ENCODE measurements at regions not wholly inside any gene's neighbourhood (a gene's known extent, or its start where the extent isn't known, plus 50 kb on each side); places are given as distances from the start of the nearest gene placed in this dataset.

DNA sequence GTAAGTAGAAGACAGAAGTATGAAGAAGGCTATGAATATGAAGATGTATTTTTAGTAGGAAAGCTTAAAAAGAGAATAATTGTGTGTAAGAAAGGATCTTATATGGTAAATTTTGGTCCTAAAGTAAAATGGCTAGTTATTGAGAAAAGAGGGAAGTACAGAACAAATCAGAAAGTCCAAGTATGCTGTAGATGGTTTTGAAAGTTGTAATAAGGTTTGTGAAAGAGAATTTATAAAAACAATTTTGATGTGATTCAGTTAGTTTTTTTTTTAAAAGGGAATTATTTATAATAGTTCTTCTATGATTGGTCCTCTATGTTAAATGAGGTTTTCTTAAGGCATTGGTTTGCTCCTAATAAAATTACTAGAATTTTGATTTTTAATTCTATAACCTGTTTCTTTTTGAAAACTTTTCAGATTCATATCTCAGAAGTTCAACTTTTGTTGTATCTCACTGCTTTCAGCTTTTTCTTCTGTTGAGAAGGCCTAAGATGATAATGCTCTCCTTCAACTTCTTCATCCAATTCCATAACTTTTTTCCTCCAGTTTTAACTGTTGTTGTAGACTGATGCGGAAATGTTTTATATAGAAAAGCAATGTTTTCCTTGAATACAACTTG, 322.7 kb downstream of the NOL4 start:
- H2AFZ ChIP-seq (ENCODE audit: low read length), result no peak overlapping the region

DNA sequence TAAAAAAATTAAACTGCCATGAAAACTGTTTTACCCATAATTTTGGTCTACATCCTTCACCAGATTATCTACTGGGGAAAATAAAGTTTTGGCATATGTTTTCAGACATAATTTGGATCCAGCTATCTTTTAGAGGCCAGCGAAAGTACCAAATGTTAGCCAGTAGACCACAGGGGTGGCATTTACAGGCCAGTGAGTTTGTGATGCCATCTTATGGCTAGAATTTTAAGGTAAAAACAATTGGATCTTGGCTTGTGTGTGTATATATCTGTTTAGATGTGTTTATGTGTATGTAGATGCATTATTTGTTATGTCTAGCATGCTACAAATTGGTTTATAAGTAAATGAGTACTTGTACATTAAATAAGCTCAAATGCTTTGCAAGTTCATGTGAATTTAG, 322.6 kb downstream of the ASXL3 start:
- H3F3A ChIP-seq (ENCODE audit: insufficient read depth, low read length), result no peaks in the 10 kb centered on the region
- no peak overlapping the region for H3K27ac ChIP-seq (ENCODE audit: low read length)
- no peaks in the 10 kb centered on the region for H3K9me2 ChIP-seq (replicated peaks; ENCODE audit: insufficient read depth, low read length)
- no peaks in the 10 kb centered on the region for H3K36me3 ChIP-seq (replicated peaks; ENCODE audit: insufficient read depth, low read length)
- no peak overlapping the region for H2AFZ ChIP-seq (ENCODE audit: low read length)
- no peak overlapping the region for H3K9ac ChIP-seq (ENCODE audit: low read length)
- H4K20me1 ChIP-seq (ENCODE audit: insufficient read depth, low read length), result no peaks in the 10 kb centered on the region
- TF ChIP-seq EZH2 (optimal IDR thresholded peaks at IDR 0.05; ENCODE audit: low read depth, low read length) (no peak), EZH2phosphoT487 (IDR thresholded peaks at IDR 0.05; ENCODE audit: low read length) (no peak)
- TF ChIP-seq, protein P1, sequence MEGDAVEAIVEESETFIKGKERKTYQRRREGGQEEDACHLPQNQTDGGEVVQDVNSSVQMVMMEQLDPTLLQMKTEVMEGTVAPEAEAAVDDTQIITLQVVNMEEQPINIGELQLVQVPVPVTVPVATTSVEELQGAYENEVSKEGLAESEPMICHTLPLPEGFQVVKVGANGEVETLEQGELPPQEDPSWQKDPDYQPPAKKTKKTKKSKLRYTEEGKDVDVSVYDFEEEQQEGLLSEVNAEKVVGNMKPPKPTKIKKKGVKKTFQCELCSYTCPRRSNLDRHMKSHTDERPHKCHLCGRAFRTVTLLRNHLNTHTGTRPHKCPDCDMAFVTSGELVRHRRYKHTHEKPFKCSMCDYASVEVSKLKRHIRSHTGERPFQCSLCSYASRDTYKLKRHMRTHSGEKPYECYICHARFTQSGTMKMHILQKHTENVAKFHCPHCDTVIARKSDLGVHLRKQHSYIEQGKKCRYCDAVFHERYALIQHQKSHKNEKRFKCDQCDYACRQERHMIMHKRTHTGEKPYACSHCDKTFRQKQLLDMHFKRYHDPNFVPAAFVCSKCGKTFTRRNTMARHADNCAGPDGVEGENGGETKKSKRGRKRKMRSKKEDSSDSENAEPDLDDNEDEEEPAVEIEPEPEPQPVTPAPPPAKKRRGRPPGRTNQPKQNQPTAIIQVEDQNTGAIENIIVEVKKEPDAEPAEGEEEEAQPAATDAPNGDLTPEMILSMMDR (IDR thresholded peaks at IDR 0.05; ENCODE audit: low read length), result no peak
- no peak overlapping the region for H3K4me3 ChIP-seq (ENCODE audit: low read length)
- no peak overlapping the region for H3K4me2 ChIP-seq (ENCODE audit: low read depth, low read length)
- H3K4me1 ChIP-seq (ENCODE audit: low read length), result no peaks in the 10 kb centered on the region
- H3K9me3 ChIP-seq (replicated peaks; ENCODE audit: insufficient read depth, low read length), result no peaks in the 10 kb centered on the region
- DNase-seq, result no peak
- H3K79me2 ChIP-seq (ENCODE audit: low read length), result no peaks in the 10 kb centered on the region
- H3K27me3 ChIP-seq (replicated peaks; ENCODE audit: insufficient read depth, low read length), result no peaks in the 10 kb centered on the region

More for the DNA sequence above, 322.7 kb downstream of the NOL4 start:
- no peaks in the 10 kb centered on the region for H3K36me3 ChIP-seq (replicated peaks; ENCODE audit: insufficient read depth, low read length)
- H3K9me2 ChIP-seq (replicated peaks; ENCODE audit: insufficient read depth, low read length), result no peaks in the 10 kb centered on the region
- H3K9me3 ChIP-seq (replicated peaks; ENCODE audit: insufficient read depth, low read length), result no peaks in the 10 kb centered on the region
- no peak overlapping the region for H3K9ac ChIP-seq (ENCODE audit: low read length)
- H3K4me3 ChIP-seq (ENCODE audit: low read length), result no peak overlapping the region
- no peaks in the 10 kb centered on the region for H3K79me2 ChIP-seq (ENCODE audit: low read length)
- no peak overlapping the region for H3K4me2 ChIP-seq (ENCODE audit: low read depth, low read length)
- no peak for DNase-seq
- H3K4me1 ChIP-seq (ENCODE audit: low read length), result no peaks in the 10 kb centered on the region
- no peaks in the 10 kb centered on the region for H3K27me3 ChIP-seq (replicated peaks; ENCODE audit: insufficient read depth, low read length)
- no peak for TF ChIP-seq EZH2phosphoT487 (IDR thresholded peaks at IDR 0.05; ENCODE audit: low read length)
- TF ChIP-seq, protein P1 (IDR thresholded peaks at IDR 0.05; ENCODE audit: low read length), result no peak
- no peak for TF ChIP-seq EZH2 (optimal IDR thresholded peaks at IDR 0.05; ENCODE audit: low read depth, low read length)
- H3F3A ChIP-seq (ENCODE audit: insufficient read depth, low read length), result no peaks in the 10 kb centered on the region
- no peaks in the 10 kb centered on the region for H4K20me1 ChIP-seq (ENCODE audit: insufficient read depth, low read length)
- H3K27ac ChIP-seq (ENCODE audit: low read length), result no peak overlapping the region

DNA sequence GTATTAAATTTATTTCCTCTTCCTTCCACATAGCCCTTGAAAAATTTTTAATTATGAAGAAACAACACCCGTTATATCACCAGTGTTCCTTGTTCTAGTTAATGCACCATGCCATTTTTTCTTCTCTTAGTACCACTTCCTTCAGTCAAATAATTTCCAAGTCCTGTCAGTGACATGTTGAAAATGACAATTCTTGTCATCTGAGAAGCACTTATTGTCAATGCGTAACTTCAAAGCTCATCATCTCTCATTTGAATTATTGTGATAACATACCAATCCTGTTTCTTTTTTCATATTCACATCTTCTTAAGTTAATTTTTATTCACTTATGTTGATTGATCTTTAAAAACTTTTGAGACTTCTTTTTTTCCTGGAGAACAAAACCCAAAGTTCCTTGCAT, 320.4 kb downstream of the ASXL3 start:
- Histone ChIP-seq H3F3A (ENCODE audit: insufficient read depth, low read length) (no peaks in the 10 kb centered on the region), H3K27ac (ENCODE audit: low read length) (no peak overlapping the region), H4K20me1 (ENCODE audit: insufficient read depth, low read length) (no peaks in the 10 kb centered on the region), H3K79me2 (ENCODE audit: low read length) (no peaks in the 10 kb centered on the region), H3K9ac (ENCODE audit: low read length) (no peak overlapping the region), H3K4me3 (ENCODE audit: low read length) (no peak overlapping the region), H3K27me3 (replicated peaks; ENCODE audit: insufficient read depth, low read length) (no peaks in the 10 kb centered on the region), H3K4me1 (ENCODE audit: low read length) (no peaks in the 10 kb centered on the region), H3K9me2 (replicated peaks; ENCODE audit: insufficient read depth, low read length) (no peaks in the 10 kb centered on the region), H3K36me3 (replicated peaks; ENCODE audit: insufficient read depth, low read length) (no peaks in the 10 kb centered on the region), H3K9me3 (replicated peaks; ENCODE audit: insufficient read depth, low read length) (no peaks in the 10 kb centered on the region), H3K4me2 (ENCODE audit: low read depth, low read length) (no peak overlapping the region), H2AFZ (ENCODE audit: low read length) (no peak overlapping the region)
- DNase-seq, result no peak
- TF ChIP-seq, protein P1 (IDR thresholded peaks at IDR 0.05; ENCODE audit: low read length), result no peak
- TF ChIP-seq EZH2 (optimal IDR thresholded peaks at IDR 0.05; ENCODE audit: low read depth, low read length) (no peak), EZH2phosphoT487 (IDR thresholded peaks at IDR 0.05; ENCODE audit: low read length) (no peak)
